Pancreas (tissue), 10 donors: ENCODE measurements at regions not wholly inside any gene's neighbourhood (a gene's known extent, or its start where the extent isn't known, plus 50 kb on each side); places are given as distances from the start of the nearest gene placed in this dataset.

Experiments used
- ATAC-seq, 4 donors: fragments of 200-7000 bp; cut with Tn5 transposase; one replicate each; pipeline versions ENCODE4 v1.8.0 to v1.9.1; 2020; ENCODE audit warnings: mild to moderate bottlenecking in 4 of 4, moderate library complexity in 4 of 4
- DNase-seq, 6 donors: peaks; one replicate each; pipeline ENCODE4 v3.0.0-alpha.2; 2020
- FAIRE-seq: peaks from 2 replicates; lab custom pipeline; 2012; peaks lifted over from hg19 to GRCh38; lab: Jason Lieb, UNC
- H3K27ac ChIP-seq, 4 donors: fragments of 200-600 bp; sonication (generic); 1 replicate in 3 of 4; 2 replicates in 1 of 4; pipeline versions ENCODE4 v1.5.0 to v1.8.0; 2020
- H3K27me3 ChIP-seq, 4 donors: fragments of 200-600 bp; one replicate each; pipeline ENCODE4 v1.8.0; 2021
- H3K36me3 ChIP-seq, 3 donors: fragments of 200-600 bp; sonication (generic) in 1 of 3; one replicate each; pipeline versions ENCODE4 v1.5.0 to v1.8.0; 2020 to 2021
- H3K4me1 ChIP-seq, 3 donors: fragments of 200-600 bp; one replicate each; pipeline ENCODE4 v1.8.0; 2021
- H3K4me3 ChIP-seq, 4 donors: fragments of 200-600 bp; sonication (generic) in 2 of 4; one replicate each; pipeline versions ENCODE4 v1.5.0 to v1.8.0; 2020 to 2021
- H3K9me3 ChIP-seq, 4 donors: fragments of 200-600 bp; one replicate each; pipeline ENCODE4 v1.8.0; 2021
- CTCF ChIP-seq, 4 donors: fragments of 200-600 bp; sonication (generic) in 3 of 4; IDR thresholded peaks; one replicate each; pipeline versions ENCODE4 v1.5.0 to v1.8.0; 2021; ENCODE audit warnings: antibody characterized with exemption in 4 of 4
- WGBS, 2 donors: extraction: QIAGEN DNeasy Blood & Tissue Kit; methylation state at CpG; one replicate each; pipeline ENCODE4 v1.1.7; 2013; 5-methylcytosine and 5-hydroxymethylcytosine counted together
- intact Hi-C, 3 donors: fragments of 100-400 bp; cut with DNase I; formaldehyde crosslinking; loops; one replicate each; pipeline versions ENCODE4 v1.11.1 to v1.14.2; 2022
- donor health status: healthy with polysubstance abuse.
- donor health status: DM: no; HTN: no; CAD: no; lungs with moderate emphysema.
- donor health status: DM: no; HTN: no; CAD: no.
- donor health status: control.
- donor health status: control.
- donor health status: Bipolar disorder and iron deficiency.
- donor health status: DM: yes; HTN: yes; CAD: no.
- donor health status: DM: no; HTN: no; CAD: no.
- donor health status: DM: no; HTN: no; CAD: no.
- donor health status: DM: yes; HTN: yes; CAD: no.

- no peaks in the 10 kb centered on the region for H3K36me3 ChIP-seq
- intact Hi-C loops = no loop called here
- ATAC-seq = no peak
- H3K4me1 ChIP-seq = no peaks in the 10 kb centered on the region
- no peak for DNase-seq
- H3K27me3 ChIP-seq = no peaks in the 10 kb centered on the region
- no peak overlapping the region for H3K4me3 ChIP-seq
- H3K27ac ChIP-seq = no peak overlapping the region
- TF ChIP-seq CTCF (IDR thresholded peaks at IDR 0.05) = no peak
- FAIRE-seq = no peak
- H3K9me3 ChIP-seq = no peaks in the 10 kb centered on the region
- WGBS, 2 donors = 77 to 81% methylated on average over 1 of the region's 1 CpG
These were observed 231.1 kb downstream of the HDGFL1 start for GRCh38 chr6:22800451-22800850.

- intact Hi-C loops = no loop called here
- H3K4me1 ChIP-seq = no peaks in the 10 kb centered on the region
- ATAC-seq (no peak), DNase-seq (no peak), FAIRE-seq (no peak)
- no peak for TF ChIP-seq CTCF (IDR thresholded peaks at IDR 0.05)
- no peaks in the 10 kb centered on the region for H3K27me3 ChIP-seq
- H3K36me3 ChIP-seq = no peaks in the 10 kb centered on the region
- no peak overlapping the region for H3K4me3 ChIP-seq
- no peaks in the 10 kb centered on the region for H3K9me3 ChIP-seq
- 74 to 86% methylated on average over 2 of the region's 2 CpGs for WGBS, 2 donors
- H3K27ac ChIP-seq = no peak overlapping the region
These were observed 232.5 kb downstream of the HDGFL1 start for GRCh38 chr6:22801831-22802230.

- Histone ChIP-seq H3K36me3 (no peaks in the 10 kb centered on the region), H3K4me3 (no peak overlapping the region), H3K9me3 (no peaks in the 10 kb centered on the region), H3K4me1 (no peaks in the 10 kb centered on the region), H3K27me3 (no peaks in the 10 kb centered on the region), H3K27ac (no peak overlapping the region)
- no peak for FAIRE-seq
- DNase-seq = no peak
- intact Hi-C loops = no loop called here
- no peak for TF ChIP-seq CTCF (IDR thresholded peaks at IDR 0.05)
- 78 to 82% methylated on average over 6 of the region's 6 CpGs for WGBS, 2 donors
- no peak for ATAC-seq
These were observed 235.4 kb downstream of the HDGFL1 start for GRCh38 chr6:22804620-22805261.

- intact Hi-C loops = no loop called here
- WGBS, 2 donors = 39 to 73% methylated on average over 1 of the region's 1 CpG
- no peaks in the 10 kb centered on the region for H3K4me1 ChIP-seq
- H3K9me3 ChIP-seq = no peaks in the 10 kb centered on the region
- FAIRE-seq = no peak
- H3K27ac ChIP-seq = no peak overlapping the region
- no peaks in the 10 kb centered on the region for H3K27me3 ChIP-seq
- H3K36me3 ChIP-seq = no peaks in the 10 kb centered on the region
- ATAC-seq = no peak
- H3K4me3 ChIP-seq = no peak overlapping the region
- DNase-seq = no peak
- no peak for TF ChIP-seq CTCF (IDR thresholded peaks at IDR 0.05)
These were observed 237.9 kb downstream of the HDGFL1 start for GRCh38 chr6:22807261-22807660.

- H3K27ac ChIP-seq = no peak overlapping the region
These were observed 238.5 kb downstream of the HDGFL1 start for GRCh38 chr6:22807818-22808217.

More at GRCh38 chr6:22807818-22808217, 238.5 kb downstream of the HDGFL1 start:
- Histone ChIP-seq H3K36me3 (no peaks in the 10 kb centered on the region), H3K9me3 (no peaks in the 10 kb centered on the region), H3K4me3 (no peak overlapping the region), H3K4me1 (no peaks in the 10 kb centered on the region), H3K27me3 (no peaks in the 10 kb centered on the region)
- intact Hi-C loops = no loop called here
- FAIRE-seq = no peak
- DNase-seq = no peak
- ATAC-seq = no peak
- 86 to 92% methylated on average over 3 of the region's 3 CpGs for WGBS, 2 donors
- no peak for TF ChIP-seq CTCF (IDR thresholded peaks at IDR 0.05)
